CD4-positive, alpha-beta T cell (primary cell): ENCODE measurements at regions not wholly inside any gene's neighbourhood (a gene's known extent, or its start where the extent isn't known, plus 50 kb on each side); places are given as distances from the start of the nearest gene placed in this dataset.

Source experiments
- ATAC-seq: fragments of 200-7000 bp; cut with Tn5 transposase; one replicate; pipeline ENCODE4 v1.10.0; 2022; ENCODE audit warnings: mild to moderate bottlenecking; ENCODE audit not compliant: poor library complexity
- CTCF ChIA-PET: fragments of 350-600 bp; sonication (Branson Sonifier 250); formaldehyde crosslinking; loops from one replicate; lab custom pipeline; 2021; ENCODE audit warnings: antibody characterized with exemption, inconsistent platforms; lab: Charles Lee
- POLR2A ChIA-PET: fragments of 350-600 bp; sonication (Branson Sonifier 250); formaldehyde crosslinking; loops from one replicate; lab custom pipeline; 2021; ENCODE audit warnings: antibody characterized with exemption, inconsistent platforms; lab: Charles Lee
- DNase-seq, 14 experiments: peaks; one replicate each; pipeline ENCODE4 v3.0.0-alpha.2; 2013 to 2020; ENCODE audit warnings: mixed read lengths in 2 of 14
- H3K27ac ChIP-seq, 2 donors: one replicate each; pipeline versions ENCODE4 v1.5.1 to v1.7.0; 2013; ENCODE audit warnings: low read length in 2 of 2, low read depth in 1 of 2, mild to moderate bottlenecking in 1 of 2
- H3K27me3 ChIP-seq, 2 experiments: 1 replicate in 1 of 2; 2 replicates in 1 of 2; pipeline versions ENCODE4 v1.6.1 to v1.7.0; 2013; ENCODE audit warnings: low read length in 2 of 2, control low read depth in 1 of 2, mild to moderate bottlenecking in 1 of 2, moderate library complexity in 1 of 2; ENCODE audit not compliant: insufficient read depth in 2 of 2, control insufficient read depth in 1 of 2
- H3K36me3 ChIP-seq: one replicate; pipeline ENCODE4 v1.6.1; 2013; ENCODE audit warnings: low read length, control low read depth; ENCODE audit not compliant: insufficient read depth
- H3K4me1 ChIP-seq: one replicate; pipeline ENCODE4 v1.6.1; 2013; ENCODE audit warnings: low read length, control low read depth; ENCODE audit not compliant: insufficient read depth
- H3K4me3 ChIP-seq: one replicate; pipeline ENCODE4 v1.5.1; 2013; ENCODE audit warnings: mild to moderate bottlenecking, low read length, moderate library complexity
- H3K9me3 ChIP-seq, 2 experiments: 1 replicate in 1 of 2; 2 replicates in 1 of 2; pipeline versions ENCODE4 v1.6.1 to v1.7.0; 2013; ENCODE audit warnings: low read length in 2 of 2, mild to moderate bottlenecking in 2 of 2, control low read depth in 1 of 2, moderate library complexity in 1 of 2; ENCODE audit not compliant: control insufficient read depth in 1 of 2, insufficient read depth in 1 of 2
- H3K27ac Mint-ChIP-seq: one replicate; pipeline ENCODE4 v1.8.0; 2020; ENCODE audit warnings: mixed read lengths
- H3K27me3 Mint-ChIP-seq: one replicate; pipeline ENCODE4 v1.8.0; 2021; ENCODE audit warnings: mixed read lengths
- H3K36me3 Mint-ChIP-seq: one replicate; pipeline ENCODE4 v1.8.0; 2021; ENCODE audit warnings: low read depth, mixed read lengths
- H3K4me1 Mint-ChIP-seq: one replicate; pipeline ENCODE4 v1.8.0; 2021; ENCODE audit warnings: low read depth, mixed read lengths
- H3K4me3 Mint-ChIP-seq: one replicate; pipeline ENCODE4 v1.8.0; 2020; ENCODE audit warnings: mild to moderate bottlenecking, mixed read lengths
- H3K9me3 Mint-ChIP-seq: one replicate; pipeline ENCODE4 v1.8.0; 2020; ENCODE audit warnings: mixed read lengths
- CTCF ChIP-seq: fragments of 200-600 bp; IDR thresholded peaks from one replicate; pipeline ENCODE4 v1.8.0; 2022; ENCODE audit warnings: antibody characterized with exemption, mild to moderate bottlenecking
- intact Hi-C, 2 experiments: fragments of 100-400 bp; cut with DNase I in 1 of 2; cut with micrococcal nuclease in 1 of 2; formaldehyde crosslinking; loops; one replicate each; pipeline versions ENCODE4 v1.15.1 to v1.9.0; 2023 to 2025; cut with DNase I, micrococcal nuclease

- ChIA-PET POLR2A (no interaction called here), CTCF (no interaction called here)
- Histone ChIP-seq H3K9me3 (peaks cover 0 to 7% of the 10 kb centered on the region in 2 experiments), H3K4me1 (no peaks in the 10 kb centered on the region), H3K36me3 (no peaks in the 10 kb centered on the region), H3K27ac (no peak overlapping the region), H3K4me3 (no peak overlapping the region), H3K27me3 (peaks cover 0 to 6% of the 10 kb centered on the region in 2 experiments)
- H3K27ac Mint-ChIP-seq: no peak overlapping the region
- intact Hi-C loops: no loop called here
- peaks cover 10% of the 10 kb centered on the region for H3K27me3 Mint-ChIP-seq
- no peak for ATAC-seq
- H3K4me1 Mint-ChIP-seq: no peaks in the 10 kb centered on the region
- H3K36me3 Mint-ChIP-seq: no peaks in the 10 kb centered on the region
- DNase-seq: no peak
- no peak overlapping the region for H3K4me3 Mint-ChIP-seq
- H3K9me3 Mint-ChIP-seq: no peaks in the 10 kb centered on the region
- no peak for TF ChIP-seq CTCF
Observed at GRCh38 chr4:145348291-145348690, 133.4 kb upstream of the SMAD1 start.

- intact Hi-C loops: no loop called here
- DNase-seq (no peak), ATAC-seq (no peak)
- no peaks in the 10 kb centered on the region for H3K36me3 ChIP-seq
- Mint-ChIP-seq H3K36me3 (no peaks in the 10 kb centered on the region), H3K4me1 (no peaks in the 10 kb centered on the region), H3K4me3 (no peak overlapping the region), H3K27me3 (peaks cover 8% of the 10 kb centered on the region), H3K9me3 (no peaks in the 10 kb centered on the region), H3K27ac (no peak overlapping the region)
- peaks cover 0 to 7% of the 10 kb centered on the region in 2 experiments for H3K9me3 ChIP-seq
- H3K4me1 ChIP-seq: no peaks in the 10 kb centered on the region
- H3K27ac ChIP-seq: no peak overlapping the region
- no peak for TF ChIP-seq CTCF
- CTCF ChIA-PET: no interaction called here
- POLR2A ChIA-PET: no interaction called here
- H3K27me3 ChIP-seq: peaks cover 0 to 6% of the 10 kb centered on the region in 2 experiments
- no peak overlapping the region for H3K4me3 ChIP-seq
Observed at GRCh38 chr4:145347684-145348083, 134.0 kb upstream of the SMAD1 start.

- no peaks in the 10 kb centered on the region for H3K27me3 Mint-ChIP-seq
- CTCF ChIA-PET: no interaction called here
- no peak overlapping the region for H3K4me3 Mint-ChIP-seq
- no peaks in the 10 kb centered on the region for H3K4me1 Mint-ChIP-seq
- Histone ChIP-seq H3K4me1 (no peaks in the 10 kb centered on the region), H3K9me3 (peaks cover 0 to 7% of the 10 kb centered on the region in 2 experiments), H3K4me3 (no peak overlapping the region), H3K27ac (no peak overlapping the region), H3K27me3 (no peaks in the 10 kb centered on the region), H3K36me3 (no peaks in the 10 kb centered on the region)
- no peaks in the 10 kb centered on the region for H3K36me3 Mint-ChIP-seq
- ATAC-seq (no peak), DNase-seq (no peak)
- TF ChIP-seq CTCF: no peak
- H3K9me3 Mint-ChIP-seq: no peaks in the 10 kb centered on the region
- H3K27ac Mint-ChIP-seq: no peak overlapping the region
- POLR2A ChIA-PET: no interaction called here
- intact Hi-C loops: no loop called here
Observed at GRCh38 chr4:145346081-145346480, 135.6 kb upstream of the SMAD1 start.
